ENCODE measurements at regions not wholly inside any gene's neighbourhood (a gene's known extent, or its start where the extent isn't known, plus 50 kb on each side); places are given as distances from the start of the nearest gene placed in this dataset.

GRCh38 chr10:60488111-60488669, 98.5 kb upstream of the ANK3 start:
- H3K27ac ChIP-seq (ENCODE audit: low read depth, low read length, poor library complexity, severe bottlenecking) = no peak overlapping the region
- DNase-seq (ENCODE audit: low spot score) = no peak
- H3K4me1 ChIP-seq (ENCODE audit: insufficient read depth, low read length, poor library complexity, severe bottlenecking) = no peaks in the 10 kb centered on the region
- H3K27me3 ChIP-seq (replicated peaks; ENCODE audit: insufficient read depth, low read depth, low read length, poor library complexity) = no peaks in the 10 kb centered on the region
- no peak overlapping the region for H3K4me3 ChIP-seq (ENCODE audit: low read depth, low read length, poor library complexity, severe bottlenecking)
- H3K36me3 ChIP-seq (ENCODE audit: insufficient read depth, low read length, poor library complexity, severe bottlenecking) = no peaks in the 10 kb centered on the region
- intact Hi-C loops (cut with micrococcal nuclease; ENCODE audit: unreplicated experiment) = no loop called here
- ChIA-PET CTCF (no interaction called here), POLR2A (ENCODE audit: low non-redundant PET) (no interaction called here)
- no TSS peak for BruUV-seq (replicated peaks)
- H3K9me3 ChIP-seq (ENCODE audit: low read depth, low read length, poor library complexity, severe bottlenecking) = no peaks in the 10 kb centered on the region
- TF ChIP-seq CTCF (conservative IDR thresholded peaks at IDR 0.05; ENCODE audit: low read depth, low read length) (no peak), EZH2 (IDR thresholded peaks at IDR 0.05; ENCODE audit: borderline replicate concordance, low read depth, low read length, poor library complexity, severe bottlenecking) (no peak)

- ChIA-PET CTCF (no interaction called here), POLR2A (ENCODE audit: low non-redundant PET) (no interaction called here)
- Histone ChIP-seq H3K27me3 (replicated peaks; ENCODE audit: insufficient read depth, low read depth, low read length, poor library complexity) (no peaks in the 10 kb centered on the region), H3K4me3 (ENCODE audit: low read depth, low read length, poor library complexity, severe bottlenecking) (no peak overlapping the region), H3K9me3 (ENCODE audit: low read depth, low read length, poor library complexity, severe bottlenecking) (no peaks in the 10 kb centered on the region), H3K36me3 (ENCODE audit: insufficient read depth, low read length, poor library complexity, severe bottlenecking) (no peaks in the 10 kb centered on the region), H3K27ac (ENCODE audit: low read depth, low read length, poor library complexity, severe bottlenecking) (no peak overlapping the region), H3K4me1 (ENCODE audit: insufficient read depth, low read length, poor library complexity, severe bottlenecking) (no peaks in the 10 kb centered on the region)
- DNase-seq (ENCODE audit: low spot score) = no peak
- no TSS peak for BruUV-seq (replicated peaks)
- TF ChIP-seq CTCF (conservative IDR thresholded peaks at IDR 0.05; ENCODE audit: low read depth, low read length) (no peak), EZH2 (IDR thresholded peaks at IDR 0.05; ENCODE audit: borderline replicate concordance, low read depth, low read length, poor library complexity, severe bottlenecking) (no peak)
- intact Hi-C loops (cut with micrococcal nuclease; ENCODE audit: unreplicated experiment) = no loop called here
Measured at GRCh38 chr10:60487543-60487942, 97.9 kb upstream of the ANK3 start.

- no peaks in the 10 kb centered on the region for H3K36me3 ChIP-seq (ENCODE audit: insufficient read depth, low read length, poor library complexity, severe bottlenecking)
- peaks cover 19% of the 10 kb centered on the region for H3K4me1 ChIP-seq (ENCODE audit: insufficient read depth, low read length, poor library complexity, severe bottlenecking)
- BruUV-seq (replicated peaks) = no TSS peak
- intact Hi-C loops (cut with micrococcal nuclease; ENCODE audit: unreplicated experiment) = no loop called here
- no peak overlapping the region for H3K4me3 ChIP-seq (ENCODE audit: low read depth, low read length, poor library complexity, severe bottlenecking)
- no peak overlapping the region for H3K27ac ChIP-seq (ENCODE audit: low read depth, low read length, poor library complexity, severe bottlenecking)
- no peaks in the 10 kb centered on the region for H3K27me3 ChIP-seq (replicated peaks; ENCODE audit: insufficient read depth, low read depth, low read length, poor library complexity)
- no peaks in the 10 kb centered on the region for H3K9me3 ChIP-seq (ENCODE audit: low read depth, low read length, poor library complexity, severe bottlenecking)
- ChIA-PET POLR2A (ENCODE audit: low non-redundant PET) (no interaction called here), CTCF (no interaction called here)
- no peak for DNase-seq (ENCODE audit: low spot score)
- TF ChIP-seq EZH2 (IDR thresholded peaks at IDR 0.05; ENCODE audit: borderline replicate concordance, low read depth, low read length, poor library complexity, severe bottlenecking) = no peak
- TF ChIP-seq CTCF (conservative IDR thresholded peaks at IDR 0.05; ENCODE audit: low read depth, low read length) = no peak
Measured at GRCh38 chr10:60485025-60485424, 95.3 kb upstream of the ANK3 start.

Measured in A673 (cell line).